Stimulated activated naive CD4-positive, alpha-beta T cell (primary cell): ENCODE measurements at regions not wholly inside any gene's neighbourhood (a gene's known extent, or its start where the extent isn't known, plus 50 kb on each side); places are given as distances from the start of the nearest gene placed in this dataset.
"Not testable (repeated sequence)": the region's sequence is repeated elsewhere in the genome, so short reads cannot be mapped to it uniquely, and the experiment has no call there.

ENCODE experiments used
- DNase-seq, 6 experiments: peaks; one replicate each; lab custom pipeline; 2025; lab: John Stamatoyannopoulos, UW

GRCh38 chr1:60949826-60950197 lies 132.5 kb upstream of the NFIA start:
- no peak for DNase-seq

GRCh38 chr1:60949154-60949825 lies 133.1 kb upstream of the NFIA start:
- DNase-seq: no peak

- DNase-seq: no peak
Observed at GRCh38 chr1:60948486-60948885, 133.9 kb upstream of the NFIA start.

GRCh38 chr1:60947367-60947766 lies 135.0 kb upstream of the NFIA start:
- DNase-seq: no peak

GRCh38 chr1:60942896-60943638 lies 139.3 kb upstream of the NFIA start:
- no peak for DNase-seq

GRCh38 chr1:60942291-60942690 lies 140.1 kb upstream of the NFIA start:
- DNase-seq: no peak

GRCh38 chr1:60940685-60941084 lies 141.7 kb upstream of the NFIA start:
- not testable (repeated sequence) for DNase-seq

GRCh38 chr1:60937720-60938119 lies 144.6 kb upstream of the NFIA start:
- no peak for DNase-seq

GRCh38 chr1:60936591-60937342 lies 145.6 kb upstream of the NFIA start:
- DNase-seq: no peak

- DNase-seq: no peak
Observed at GRCh38 chr1:60936163-60936562, 146.2 kb upstream of the NFIA start.

GRCh38 chr1:60935599-60936110 lies 146.7 kb upstream of the NFIA start:
- DNase-seq: no peak

GRCh38 chr1:60930130-60930529 lies 152.2 kb upstream of the NFIA start:
- no peak for DNase-seq

GRCh38 chr1:60924964-60925798 lies 157.2 kb upstream of the NFIA start:
- DNase-seq: no peak

GRCh38 chr1:60924165-60924564 lies 158.2 kb upstream of the NFIA start:
- DNase-seq: no peak

GRCh38 chr1:60923389-60924087 lies 158.8 kb upstream of the NFIA start:
- DNase-seq: no peak

- DNase-seq: no peak
Observed at GRCh38 chr1:60922304-60922703, 160.1 kb upstream of the NFIA start.

GRCh38 chr1:60921175-60921574 lies 161.2 kb upstream of the NFIA start:
- DNase-seq: no peak

- DNase-seq: no peak
Observed at GRCh38 chr1:60920561-60920960, 161.8 kb upstream of the NFIA start.

- no peak for DNase-seq
Observed at GRCh38 chr1:60918867-60919266, 163.5 kb upstream of the NFIA start.

GRCh38 chr1:60916906-60917305 lies 165.5 kb upstream of the NFIA start:
- no peak for DNase-seq

GRCh38 chr1:60916199-60916598 lies 166.2 kb upstream of the NFIA start:
- no peak for DNase-seq
